Lower leg skin (tissue), 3 donors: ENCODE measurements at regions not wholly inside any gene's neighbourhood (a gene's known extent, or its start where the extent isn't known, plus 50 kb on each side); places are given as distances from the start of the nearest gene placed in this dataset.

Experiments used
- CTCF ChIP-seq, 3 donors: fragments of 450-650 bp; IDR thresholded peaks; one replicate each; pipeline ENCODE4 v1.5.1; 2016; ENCODE audit warnings: antibody characterized with exemption in 3 of 3, mild to moderate bottlenecking in 3 of 3, moderate library complexity in 2 of 3
- POLR2A ChIP-seq, 2 donors: fragments of 450-650 bp; IDR thresholded peaks; one replicate each; pipeline ENCODE4 v1.6.1; 2016 to 2017; ENCODE audit warnings: antibody characterized with exemption in 2 of 2, mild to moderate bottlenecking in 1 of 2, moderate library complexity in 1 of 2

- TF ChIP-seq CTCF (IDR thresholded peaks at IDR 0.05): no peak
- no peak for TF ChIP-seq POLR2A (IDR thresholded peaks at IDR 0.05)
Observed at GRCh38 chr17:45686250-45686649, 97.9 kb upstream of the CRHR1 start.
